Glomerular visceral epithelial cell (primary cell): ENCODE measurements at regions not wholly inside any gene's neighbourhood (a gene's known extent, or its start where the extent isn't known, plus 50 kb on each side); places are given as distances from the start of the nearest gene placed in this dataset.
A peak's percentile ranks its signal among the peaks of the same experiment; 100 is the strongest.

Experiments
- DNase-seq: peaks from one replicate; pipeline ENCODE4 v3.0.0-alpha.2; 2016; ENCODE audit errors: extremely low spot score

DNA sequence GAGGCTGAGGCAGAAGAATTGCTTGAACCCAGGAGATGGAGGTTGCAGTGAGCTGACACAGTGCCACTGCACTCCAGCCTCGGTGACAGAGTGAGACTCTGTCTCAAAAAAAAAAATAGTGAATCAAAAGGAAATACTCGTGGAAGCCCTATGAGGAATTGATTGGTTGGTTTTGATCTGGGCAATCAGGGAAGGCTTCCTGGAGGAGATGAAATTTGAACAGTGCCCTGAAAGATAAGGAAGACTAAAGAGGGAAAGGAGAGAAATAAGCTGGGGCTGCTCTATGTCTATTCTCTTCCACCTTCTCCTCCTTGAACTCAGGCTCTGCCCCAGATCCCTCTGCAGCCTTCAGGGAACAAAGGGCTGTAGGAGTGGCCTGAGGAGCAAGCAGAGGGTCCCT is 54.1 kb downstream of the IRF2BPL start:
- DNase-seq: no peak

DNA sequence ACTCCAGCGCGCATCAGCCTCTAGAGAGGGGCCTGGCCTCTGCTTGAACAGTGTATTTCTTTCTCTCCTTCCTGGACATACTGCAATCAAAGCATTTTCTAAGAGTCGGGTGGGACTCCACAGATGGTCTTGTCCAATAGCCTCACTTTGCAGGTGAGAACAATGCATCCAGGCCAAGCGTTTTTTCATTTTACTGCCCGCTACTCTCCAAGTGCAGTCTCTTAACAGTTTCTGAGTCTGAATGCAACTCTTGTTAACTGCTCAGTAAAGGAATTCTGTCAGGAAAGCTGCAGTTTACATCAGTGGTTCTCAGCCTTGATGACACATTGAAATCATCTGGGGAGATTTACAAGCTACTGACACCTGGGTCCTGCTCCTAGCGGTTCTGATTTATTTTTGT is 57.0 kb downstream of the IRF2BPL start:
- DNase-seq: no peak

- no peak for DNase-seq
These were observed 59.9 kb downstream of the IRF2BPL start for GRCh38 chr14:76968621-76969063.

GRCh38 chr14:76967788-76968187 is 60.7 kb downstream of the IRF2BPL start:
- no peak for DNase-seq

GRCh38 chr14:76965232-76965631 is 63.3 kb downstream of the IRF2BPL start:
- no peak for DNase-seq

DNA sequence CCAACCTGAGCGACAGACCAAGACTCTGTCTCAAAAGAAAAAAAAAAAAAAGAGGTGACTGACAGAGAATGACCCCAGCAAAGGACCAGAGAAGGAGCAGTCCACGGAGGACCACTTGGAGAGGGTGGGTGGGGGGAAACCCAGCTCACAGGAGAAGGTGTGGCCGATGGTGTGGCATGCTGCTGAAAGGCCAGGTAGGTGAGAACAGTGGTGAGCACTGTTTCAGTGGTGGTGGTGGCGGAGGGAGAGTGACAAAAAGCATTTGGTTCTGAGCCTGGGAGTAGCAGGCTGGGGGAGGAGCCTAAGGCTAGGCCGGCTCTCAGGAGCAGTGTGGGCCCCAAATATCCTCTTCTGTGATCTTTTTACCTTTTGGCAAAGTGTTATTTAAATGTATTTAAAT is 63.8 kb downstream of the IRF2BPL start:
- no peak for DNase-seq

DNA sequence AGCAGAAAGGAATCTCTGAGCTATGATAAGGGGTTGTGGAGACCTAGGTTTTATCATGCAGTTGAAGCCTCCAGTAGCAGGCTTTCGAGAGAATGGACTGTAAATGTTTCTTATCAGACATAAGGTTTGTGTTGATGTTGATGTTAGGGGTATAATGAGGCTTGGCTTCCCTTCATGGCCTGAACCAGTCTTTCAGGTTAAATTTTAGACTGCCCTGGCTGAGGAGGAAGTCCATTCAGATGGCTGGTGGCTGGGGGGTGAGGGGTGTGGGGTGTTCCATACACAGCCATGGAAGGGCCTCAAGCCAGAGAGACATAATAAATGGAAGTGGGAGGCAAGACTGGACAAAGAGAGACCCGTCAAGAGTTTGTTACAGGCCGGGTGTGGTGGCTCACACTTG is 65.1 kb downstream of the IRF2BPL start:
- DNase-seq: no peak

- no peak for DNase-seq
These were observed 66.2 kb downstream of the IRF2BPL start for GRCh38 chr14:76962303-76962660.

GRCh38 chr14:76961631-76962302 is 66.7 kb downstream of the IRF2BPL start:
- peak; percentile 99 for DNase-seq

DNA sequence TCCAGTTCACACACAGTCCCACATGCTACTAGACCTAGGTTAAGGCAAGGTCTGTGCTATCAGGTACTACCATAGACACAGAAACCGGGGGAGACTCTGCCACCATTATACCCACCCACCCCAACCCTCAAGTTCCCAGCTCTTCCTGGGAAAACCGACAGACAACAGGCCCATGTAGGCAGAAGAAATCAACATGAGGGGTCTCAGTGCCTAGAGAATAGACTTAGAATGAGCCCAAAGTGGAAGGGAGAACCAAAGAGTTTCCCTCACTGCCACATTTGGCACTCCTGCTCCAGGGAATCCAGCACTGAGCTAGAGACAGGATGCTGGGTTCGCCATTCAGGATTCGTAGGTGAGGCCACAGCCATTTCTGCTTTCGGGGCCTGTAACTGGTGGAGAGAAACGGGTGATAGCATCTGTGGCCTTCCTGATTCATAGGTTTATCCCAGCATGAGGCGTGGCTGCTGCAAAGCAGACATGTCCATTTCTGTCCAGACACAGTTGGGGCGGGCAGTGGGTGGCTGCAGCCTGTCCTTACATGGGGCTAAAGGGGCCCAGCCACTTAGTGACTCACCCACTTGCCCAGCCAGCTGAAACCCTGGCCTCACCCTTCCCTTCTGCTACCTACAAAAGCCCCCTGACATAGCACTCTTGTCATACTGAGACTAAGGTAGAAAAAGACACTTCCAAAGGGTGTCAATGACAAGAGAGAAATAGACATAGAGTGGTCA is 69.4 kb downstream of the IRF2BPL start:
- peak; percentile 97 for DNase-seq

GRCh38 chr14:76958020-76958979 is 70.2 kb downstream of the IRF2BPL start:
- DNase-seq: peak; percentile 36

DNA sequence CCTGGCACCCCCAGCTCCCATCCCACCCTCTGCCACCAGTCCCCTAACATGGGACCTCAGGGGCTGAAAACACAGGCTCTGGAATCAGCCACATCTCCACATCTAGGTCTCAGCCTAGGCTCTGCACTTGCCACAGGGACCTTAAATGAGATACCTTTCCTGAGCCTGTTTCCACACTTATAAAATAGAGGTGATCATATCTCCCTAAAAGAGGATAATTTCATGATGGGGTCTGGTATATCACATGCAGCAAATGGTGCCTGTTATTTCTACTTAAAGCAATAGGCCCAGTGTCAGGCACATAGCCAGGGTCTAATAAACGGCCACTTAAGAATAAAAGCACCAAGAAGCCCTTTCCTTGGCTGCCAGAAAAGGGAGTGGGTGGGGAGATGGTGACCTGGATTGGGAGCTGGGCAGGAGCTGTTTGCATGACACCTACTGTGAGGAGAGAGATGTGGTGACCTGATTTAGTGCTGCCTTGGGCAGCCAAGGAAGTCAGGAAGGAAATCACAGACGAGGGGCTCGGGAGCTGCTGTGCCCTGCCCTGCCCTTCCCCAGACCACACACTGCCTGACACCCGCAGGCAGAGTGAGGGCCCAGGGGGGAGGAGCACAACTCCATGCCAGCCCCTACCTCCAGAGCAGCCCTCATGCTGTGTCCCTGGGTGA is 71.2 kb downstream of the IRF2BPL start:
- DNase-seq: peak; percentile 37

DNA sequence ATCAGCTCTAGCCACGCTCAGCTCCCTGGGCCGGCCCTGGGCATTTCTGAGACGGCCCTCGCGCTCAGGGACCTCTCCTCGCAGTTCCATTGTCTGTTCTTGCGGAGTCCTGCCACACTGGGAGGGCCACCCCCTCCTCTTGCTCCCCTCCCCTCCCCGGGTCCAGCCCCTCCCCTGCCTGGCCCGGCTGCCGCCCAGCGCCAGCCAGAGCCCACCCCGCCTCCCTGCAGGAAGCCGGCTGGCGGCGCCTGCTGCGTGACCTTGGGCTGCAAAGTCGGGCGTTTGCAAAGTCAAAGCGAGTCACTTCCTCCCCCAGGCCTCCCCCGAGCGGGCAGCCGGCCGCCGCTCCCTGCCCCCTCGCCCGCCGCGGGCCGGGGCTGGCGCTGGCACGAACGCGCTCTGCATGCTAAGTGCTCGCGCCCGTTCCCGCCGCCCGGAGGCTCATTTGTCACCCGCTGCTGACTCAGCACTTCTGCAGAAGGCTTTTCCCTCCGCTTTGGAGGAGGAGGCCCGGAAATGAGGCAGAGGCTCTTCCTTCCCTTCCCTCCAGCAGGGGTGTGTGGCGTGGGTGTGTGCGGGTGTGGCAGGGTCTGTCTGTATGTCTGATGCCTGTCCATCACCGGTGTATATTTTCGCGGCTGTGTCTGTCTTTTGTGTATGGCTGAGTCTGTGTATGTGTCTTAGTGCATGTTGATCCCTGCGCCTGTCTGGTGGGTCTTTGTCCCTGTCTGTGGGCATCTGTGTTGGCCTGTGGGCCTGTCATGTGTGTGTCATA is 72.0 kb downstream of the IRF2BPL start:
- peak; percentile 95 for DNase-seq

GRCh38 chr14:76955575-76956315 is 72.8 kb downstream of the IRF2BPL start:
- peak; percentile 70 for DNase-seq

DNA sequence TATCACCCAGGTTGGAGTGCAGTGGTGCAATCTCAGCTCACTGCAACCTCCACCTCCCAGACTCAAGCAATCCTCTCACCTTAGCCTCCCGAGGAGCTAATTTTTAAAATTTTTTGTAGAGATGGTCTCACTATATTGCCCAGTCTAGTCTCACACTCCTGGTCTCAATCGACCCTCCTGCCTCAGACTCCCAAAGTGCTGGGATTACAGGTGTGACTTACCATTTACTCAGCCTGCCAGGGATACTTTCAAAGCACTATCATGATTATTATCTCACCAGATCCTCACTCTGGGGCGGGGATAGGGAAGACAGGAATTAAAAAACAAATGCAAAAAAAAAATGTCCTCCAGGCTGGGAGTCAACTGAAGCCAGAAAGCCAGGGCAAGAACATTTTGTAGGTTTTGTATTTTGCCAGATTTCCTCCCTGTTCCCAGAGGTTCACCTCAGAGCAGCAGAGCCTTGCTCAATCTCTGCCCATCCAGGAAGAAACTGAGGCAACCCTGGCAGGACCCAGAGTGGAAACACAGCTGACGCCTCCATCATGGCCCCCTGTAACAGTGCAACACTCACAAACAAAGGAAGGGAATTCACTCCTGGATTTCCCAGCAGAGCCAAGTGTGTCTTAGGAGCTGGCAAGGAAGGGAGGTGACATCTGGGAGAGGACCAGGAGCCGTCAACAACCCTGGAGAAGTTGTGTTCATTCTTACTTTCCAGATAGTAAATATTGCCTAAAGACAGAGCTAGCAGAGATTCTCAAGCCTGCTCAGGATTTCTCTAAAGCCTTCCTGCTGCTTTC is 73.9 kb downstream of the IRF2BPL start:
- DNase-seq: no peak

DNA sequence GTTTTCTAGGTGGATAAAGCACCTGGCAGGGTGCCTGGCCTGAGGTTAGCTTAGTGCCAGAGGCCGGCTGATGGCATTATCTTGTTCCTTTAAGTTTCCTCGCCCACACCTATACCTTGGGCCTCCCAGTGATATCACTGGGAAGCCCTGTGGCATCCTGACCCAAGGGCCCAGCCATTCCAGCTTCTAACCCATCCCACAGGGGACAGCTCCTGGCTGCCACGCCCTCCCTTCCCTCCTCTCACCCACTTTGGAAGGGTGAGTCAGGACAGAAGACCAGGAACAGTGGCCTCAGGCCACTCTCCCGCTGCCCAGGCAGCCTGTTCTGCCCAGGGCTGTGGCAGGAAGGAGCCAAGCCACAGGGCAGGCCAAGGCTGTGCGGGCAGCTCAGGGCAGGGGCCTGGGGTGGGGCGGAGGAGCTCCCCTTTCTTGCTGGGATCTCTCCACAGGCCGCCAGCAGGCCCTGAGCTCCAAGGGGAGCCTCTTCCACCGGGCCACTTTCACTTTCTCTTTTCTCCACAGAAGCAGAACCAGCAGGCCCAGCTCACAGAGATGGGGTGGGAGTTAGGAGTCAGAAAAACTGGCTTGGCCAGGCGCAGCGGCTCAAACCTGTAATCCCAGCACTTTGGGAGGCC is 75.1 kb downstream of the IRF2BPL start:
- peak; percentile 97 for DNase-seq

DNA sequence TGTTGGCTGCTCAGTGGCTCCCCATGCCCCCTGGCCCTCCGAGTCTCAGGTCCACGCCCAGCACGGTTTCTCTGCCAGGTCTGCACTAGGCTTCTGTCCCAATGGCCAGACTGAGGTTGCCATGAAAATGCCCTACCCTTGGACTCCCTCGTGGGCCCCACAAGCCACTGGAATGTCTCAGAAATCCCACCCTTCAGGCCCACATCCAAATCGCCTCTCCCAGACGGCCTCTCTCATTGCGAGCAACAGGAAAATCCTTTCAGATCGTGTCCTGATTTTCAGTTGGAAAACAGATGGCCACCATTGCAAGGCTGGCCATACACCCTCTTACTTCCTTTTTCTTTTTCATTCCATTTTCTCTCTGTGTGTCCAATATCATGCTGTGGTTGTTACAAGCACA is 77.3 kb downstream of the IRF2BPL start:
- DNase-seq: no peak

- peak; percentile 78 for DNase-seq
These were observed 78.2 kb downstream of the IRF2BPL start for GRCh38 chr14:76950055-76951020.
